Keratinocyte (primary cell): ENCODE measurements at regions not wholly inside any gene's neighbourhood (a gene's known extent, or its start where the extent isn't known, plus 50 kb on each side); places are given as distances from the start of the nearest gene placed in this dataset.

Experiments used
- EZH2 ChIP-seq: IDR thresholded peaks from one replicate; pipeline ENCODE4 v1.6.1; 2012; ENCODE audit warnings: inconsistent platforms, mild to moderate bottlenecking, low read length, moderate library complexity
- TF ChIP-seq, protein P1 (sequence below), 3 experiments: IDR thresholded peaks in 1 of 3; conservative IDR thresholded peaks in 1 of 3; optimal IDR thresholded peaks in 1 of 3; 2 replicates in 2 of 3; 3 replicates in 1 of 3; pipeline versions ENCODE3 to v1.5.1; 2011; ENCODE audit warnings: low read length in 3 of 3, mild to moderate bottlenecking in 3 of 3, moderate library complexity in 2 of 3, control low read depth in 1 of 3, inconsistent platforms in 1 of 3; ENCODE audit not compliant: insufficient read depth in 2 of 3; ENCODE audit errors: extremely low read depth in 1 of 3

- TF ChIP-seq, protein P1, sequence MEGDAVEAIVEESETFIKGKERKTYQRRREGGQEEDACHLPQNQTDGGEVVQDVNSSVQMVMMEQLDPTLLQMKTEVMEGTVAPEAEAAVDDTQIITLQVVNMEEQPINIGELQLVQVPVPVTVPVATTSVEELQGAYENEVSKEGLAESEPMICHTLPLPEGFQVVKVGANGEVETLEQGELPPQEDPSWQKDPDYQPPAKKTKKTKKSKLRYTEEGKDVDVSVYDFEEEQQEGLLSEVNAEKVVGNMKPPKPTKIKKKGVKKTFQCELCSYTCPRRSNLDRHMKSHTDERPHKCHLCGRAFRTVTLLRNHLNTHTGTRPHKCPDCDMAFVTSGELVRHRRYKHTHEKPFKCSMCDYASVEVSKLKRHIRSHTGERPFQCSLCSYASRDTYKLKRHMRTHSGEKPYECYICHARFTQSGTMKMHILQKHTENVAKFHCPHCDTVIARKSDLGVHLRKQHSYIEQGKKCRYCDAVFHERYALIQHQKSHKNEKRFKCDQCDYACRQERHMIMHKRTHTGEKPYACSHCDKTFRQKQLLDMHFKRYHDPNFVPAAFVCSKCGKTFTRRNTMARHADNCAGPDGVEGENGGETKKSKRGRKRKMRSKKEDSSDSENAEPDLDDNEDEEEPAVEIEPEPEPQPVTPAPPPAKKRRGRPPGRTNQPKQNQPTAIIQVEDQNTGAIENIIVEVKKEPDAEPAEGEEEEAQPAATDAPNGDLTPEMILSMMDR (optimal IDR thresholded peaks at IDR 0.05 in 1 of 3, IDR thresholded peaks at IDR 0.05 in 1 of 3, conservative IDR thresholded peaks at IDR 0.05 in 1 of 3; ENCODE audit: extremely low read depth in 1 of 3, insufficient read depth in 2 of 3, low read length in 3 of 3) = no peak
- TF ChIP-seq EZH2 = no peak
Measured at GRCh38 chr10:44858017-44858371, 53.1 kb upstream of the TMEM72 start.
